ENCODE measurements at regions not wholly inside any gene's neighbourhood (a gene's known extent, or its start where the extent isn't known, plus 50 kb on each side); places are given as distances from the start of the nearest gene placed in this dataset.
"Not testable (repeated sequence)": the region's sequence is repeated elsewhere in the genome, so short reads cannot be mapped to it uniquely, and the experiment has no call there.

- DNase-seq (ENCODE audit: low read depth in 4 of 4, low spot score in 2 of 4): no peak
Observed at GRCh38 chr5:130963798-130964197, 201.3 kb downstream of the HINT1 start.

- no peak for DNase-seq (ENCODE audit: low read depth in 4 of 4, low spot score in 2 of 4)
Observed at GRCh38 chr5:130957151-130957550, 207.9 kb downstream of the HINT1 start.

- no peak for DNase-seq (ENCODE audit: low read depth in 4 of 4, low spot score in 2 of 4)
Observed at GRCh38 chr5:130955041-130955440, 210.0 kb downstream of the HINT1 start.

GRCh38 chr5:130954336-130954735 is 210.7 kb downstream of the HINT1 start:
- DNase-seq (ENCODE audit: low read depth in 4 of 4, low spot score in 2 of 4): no peak

- no peak for DNase-seq (ENCODE audit: low read depth in 4 of 4, low spot score in 2 of 4)
Observed at GRCh38 chr5:130939059-130939458, 226.0 kb downstream of the HINT1 start.

DNA sequence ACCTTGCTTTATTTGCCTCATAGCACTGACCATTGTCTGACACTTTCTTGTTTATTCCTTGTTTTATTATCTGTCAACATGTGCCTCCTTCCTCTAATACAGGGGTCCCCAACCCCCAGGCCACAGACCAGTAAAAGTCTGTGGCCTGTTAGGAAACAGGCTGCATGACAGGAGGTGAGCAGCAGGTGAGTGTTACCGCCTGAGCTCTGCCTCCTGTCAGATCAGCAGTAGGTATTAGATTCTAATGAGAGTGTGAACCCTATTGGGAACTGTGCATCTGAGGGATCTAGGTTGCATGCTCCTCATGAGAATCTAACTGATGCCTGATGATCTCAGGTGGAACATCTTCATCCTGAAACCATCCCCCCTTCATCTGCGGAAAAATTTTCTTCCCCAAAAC is 228.0 kb downstream of the HINT1 start:
- no peak for DNase-seq (ENCODE audit: low read depth in 4 of 4, low spot score in 2 of 4)

DNA sequence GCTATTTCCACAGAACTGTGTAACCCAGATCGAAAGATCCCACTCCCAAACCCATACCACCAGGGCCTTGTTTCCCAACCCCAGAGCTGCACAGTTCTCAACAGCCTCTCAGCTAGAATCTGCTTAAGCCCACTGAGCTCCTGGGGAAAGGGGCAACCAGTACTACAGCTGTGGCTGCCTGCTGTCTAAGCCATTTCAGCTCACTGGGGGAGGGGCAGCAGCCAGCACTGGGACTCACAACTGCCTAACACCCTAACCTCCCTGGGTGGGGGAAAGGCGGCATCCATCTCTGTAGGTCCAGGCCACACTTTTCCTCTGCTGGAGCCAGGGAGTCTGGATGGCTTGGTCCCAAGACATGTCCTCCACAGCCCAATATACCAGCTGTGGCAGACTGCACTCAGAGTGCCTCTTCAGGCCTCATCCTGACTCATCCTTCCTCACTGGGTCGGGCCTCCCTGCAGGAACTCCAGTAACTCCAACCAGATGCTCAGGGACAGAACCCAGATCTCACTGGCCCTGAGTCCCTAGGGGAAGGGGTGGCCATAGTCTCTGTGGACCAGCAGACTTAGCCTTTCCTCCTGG is 241.4 kb downstream of the HINT1 start:
- no peak for DNase-seq (ENCODE audit: low read depth in 4 of 4, low spot score in 2 of 4)

DNA sequence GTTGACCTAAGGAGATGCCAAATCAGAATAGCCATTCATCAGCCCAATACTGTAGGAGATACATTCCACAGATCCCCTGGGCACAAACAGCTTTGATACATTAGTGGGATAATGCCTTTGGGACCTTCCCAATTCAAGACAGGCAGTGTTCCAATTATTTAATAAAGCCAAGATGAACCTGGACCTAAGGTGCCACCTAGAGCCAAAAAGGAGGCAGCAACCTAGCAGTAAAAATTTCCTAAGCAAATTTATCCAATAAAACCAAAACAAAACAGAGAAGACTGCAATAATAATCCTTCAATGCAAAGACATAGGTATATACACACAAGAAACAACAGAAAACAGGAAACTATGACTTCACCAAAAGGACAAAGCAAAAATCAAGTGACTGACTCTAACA is 253.0 kb downstream of the HINT1 start:
- DNase-seq (ENCODE audit: low read depth in 4 of 4, low spot score in 2 of 4): no peak

GRCh38 chr5:130908186-130908585 is 256.9 kb downstream of the HINT1 start:
- DNase-seq (ENCODE audit: low read depth in 4 of 4, low spot score in 2 of 4): no peak

- not testable (repeated sequence) for DNase-seq (ENCODE audit: low read depth in 4 of 4, low spot score in 2 of 4)
Observed at GRCh38 chr5:130897537-130898195, 267.4 kb downstream of the HINT1 start.

- DNase-seq (ENCODE audit: low read depth in 4 of 4, low spot score in 2 of 4): not testable (repeated sequence)
Observed at GRCh38 chr5:130897181-130897536, 267.9 kb downstream of the HINT1 start.

DNA sequence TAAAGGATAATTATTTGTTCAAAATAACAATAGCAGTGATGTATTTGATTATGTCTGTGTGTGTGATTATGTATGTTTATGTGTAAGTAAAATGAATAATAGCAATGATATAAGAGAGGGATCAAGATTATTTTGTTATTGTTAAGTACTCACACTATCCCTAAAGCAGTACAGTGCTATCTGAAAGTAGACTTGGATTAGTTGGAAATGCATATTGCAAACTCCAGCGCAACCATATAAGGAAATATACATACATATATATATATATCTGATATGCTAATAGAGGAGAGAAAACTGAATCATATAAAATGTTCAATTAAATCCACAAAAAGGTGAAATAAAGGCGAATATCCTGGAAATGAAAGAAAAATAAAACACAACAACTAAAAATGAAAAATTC is 268.4 kb downstream of the HINT1 start:
- DNase-seq (ENCODE audit: low read depth in 4 of 4, low spot score in 2 of 4): no peak

DNA sequence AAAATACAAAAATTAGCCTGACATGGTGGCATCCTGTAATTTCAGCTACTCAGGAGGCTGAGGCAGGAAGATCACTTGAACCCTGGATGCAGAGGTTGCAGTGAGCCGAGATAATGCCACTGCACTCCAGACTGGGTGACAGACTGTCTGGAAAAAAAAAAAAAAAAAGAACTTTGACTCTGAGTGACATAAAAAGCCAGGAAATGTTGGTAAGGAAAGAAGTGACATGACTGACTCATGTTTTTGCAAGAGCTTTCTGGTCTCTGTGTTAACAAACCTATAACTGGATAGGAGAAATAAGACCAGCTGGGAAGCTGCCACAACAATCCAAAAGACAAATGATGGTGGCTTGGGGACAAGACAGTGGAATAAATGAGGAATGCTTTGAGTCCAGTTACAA is 272.1 kb downstream of the HINT1 start:
- no peak for DNase-seq (ENCODE audit: low read depth in 4 of 4, low spot score in 2 of 4)

GRCh38 chr5:130890610-130891009 is 274.4 kb downstream of the HINT1 start:
- no peak for DNase-seq (ENCODE audit: low read depth in 4 of 4, low spot score in 2 of 4)

DNA sequence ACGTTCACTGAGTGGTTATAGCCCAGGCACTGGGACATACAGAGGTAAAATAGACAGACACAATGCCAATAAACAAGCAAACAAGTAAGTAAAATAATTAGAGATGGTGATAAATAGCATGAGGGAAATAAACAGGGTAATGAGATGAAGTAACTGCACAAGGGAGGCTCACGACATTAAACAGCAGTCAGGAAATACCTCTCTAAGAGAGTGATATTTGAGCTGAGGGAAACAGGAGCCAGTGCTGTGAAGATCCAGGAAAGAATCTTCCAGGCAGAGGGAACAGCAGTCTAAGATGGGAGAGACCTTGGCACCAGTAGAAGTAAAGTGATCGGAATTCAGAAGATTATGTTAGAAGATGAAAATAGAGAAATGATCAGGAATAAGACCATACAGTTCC is 279.4 kb downstream of the HINT1 start:
- DNase-seq (ENCODE audit: low read depth in 4 of 4, low spot score in 2 of 4): no peak

- no peak for DNase-seq (ENCODE audit: low read depth in 4 of 4, low spot score in 2 of 4)
Observed at GRCh38 chr5:130885027-130885426, 280.0 kb downstream of the HINT1 start.

GRCh38 chr5:130884023-130884422 is 281.0 kb downstream of the HINT1 start:
- no peak for DNase-seq (ENCODE audit: low read depth in 4 of 4, low spot score in 2 of 4)

GRCh38 chr5:130875656-130876055 is 289.4 kb downstream of the HINT1 start:
- no peak for DNase-seq (ENCODE audit: low read depth in 4 of 4, low spot score in 2 of 4)

- DNase-seq (ENCODE audit: low read depth in 4 of 4, low spot score in 2 of 4): no peak
Observed at GRCh38 chr5:130874861-130875417, 290.1 kb downstream of the HINT1 start.

DNA sequence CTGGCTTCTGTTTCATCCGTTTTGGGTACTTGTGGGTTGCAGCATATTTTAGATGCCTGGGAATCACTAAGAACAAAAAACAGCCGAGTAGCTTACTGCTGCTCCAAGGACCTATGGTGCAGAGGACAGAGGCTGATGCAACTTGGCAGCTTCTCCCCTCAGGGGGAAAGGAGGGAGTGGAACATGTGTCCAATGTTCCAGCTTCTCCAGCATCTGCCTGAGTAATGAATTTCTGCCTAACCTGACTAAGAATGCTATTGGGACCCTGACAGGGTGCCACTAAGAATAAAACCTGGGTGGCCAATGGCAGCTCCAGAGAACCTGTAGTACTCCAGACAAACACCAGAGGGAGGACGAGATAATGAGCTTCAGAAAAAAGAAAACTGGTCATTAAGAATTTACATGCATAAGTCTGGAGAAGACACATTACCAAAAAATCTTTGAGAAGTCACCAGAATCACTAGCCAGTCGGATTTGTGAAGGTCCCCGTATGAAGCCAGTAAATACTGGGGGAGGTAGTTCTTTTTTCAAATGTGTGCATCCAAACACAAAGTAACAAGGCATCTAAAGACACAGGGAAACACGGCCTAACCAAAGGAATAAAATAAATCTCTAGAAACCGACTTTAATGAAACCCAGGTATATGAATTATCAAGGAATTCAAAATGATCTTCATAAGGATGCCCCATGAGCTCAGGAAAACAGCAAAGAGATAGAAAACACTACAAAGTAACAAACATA is 293.5 kb downstream of the HINT1 start:
- DNase-seq (ENCODE audit: low read depth in 4 of 4, low spot score in 2 of 4): no peak

DNA sequence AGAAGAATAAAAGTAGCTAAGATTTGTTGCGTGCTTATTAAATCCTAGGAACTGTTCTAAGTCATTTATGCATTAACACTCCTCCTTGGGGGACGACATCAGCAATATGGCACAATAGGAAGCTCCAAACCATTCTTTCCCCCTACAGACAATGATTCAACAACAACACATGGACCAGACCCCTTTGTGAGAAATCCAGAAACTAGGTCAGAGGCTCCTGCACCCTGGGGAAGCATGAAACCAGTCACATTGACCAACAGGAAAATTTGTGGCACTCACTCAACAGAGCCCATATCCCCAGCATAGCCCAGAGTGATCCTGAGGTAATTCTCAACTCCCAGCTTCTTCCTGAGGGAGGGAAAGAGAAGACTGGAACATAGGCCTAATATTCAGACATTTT is 294.4 kb downstream of the HINT1 start:
- DNase-seq (ENCODE audit: low read depth in 4 of 4, low spot score in 2 of 4): no peak

Measured in left renal cortex interstitium (tissue), 4 donors.